GM23338 (cell line): ENCODE measurements at regions not wholly inside any gene's neighbourhood (a gene's known extent, or its start where the extent isn't known, plus 50 kb on each side); places are given as distances from the start of the nearest gene placed in this dataset.

Source experiments
- ATAC-seq: fragments of 200-7000 bp; cut with Tn5 transposase; 3 replicates; pipeline ENCODE4 v1.9.1; 2020
- DNase-seq: peaks from one replicate; pipeline ENCODE4 v3.0.0-alpha.2; 2015; ENCODE audit warnings: low spot score
- H2AFZ ChIP-seq: fragments of 200-600 bp; sonication (generic); 2 replicates; pipeline ENCODE4 v1.8.0; 2016; ENCODE audit warnings: antibody characterized with exemption, mild to moderate bottlenecking, moderate library complexity
- H3F3A ChIP-seq: fragments of 200-600 bp; sonication (generic); replicated peaks from 2 replicates; pipeline ENCODE4 v1.8.0; 2017; ENCODE audit warnings: antibody characterized with exemption, mixed run types, low read depth
- H3K27ac ChIP-seq: fragments of 200-600 bp; sonication (generic); 2 replicates; pipeline ENCODE4 v1.6.1; 2016; ENCODE audit warnings: low read depth
- H3K27me3 ChIP-seq: fragments of 200-600 bp; sonication (generic); 2 replicates; pipeline ENCODE4 v1.8.0; 2016; ENCODE audit warnings: mild to moderate bottlenecking, mixed run types, moderate library complexity; ENCODE audit not compliant: insufficient read depth
- H3K36me3 ChIP-seq: fragments of 200-600 bp; sonication (generic); 2 replicates; pipeline ENCODE4 v1.8.0; 2016; ENCODE audit warnings: mild to moderate bottlenecking; ENCODE audit not compliant: insufficient read depth
- H3K4me1 ChIP-seq: fragments of 200-600 bp; sonication (generic); 2 replicates; pipeline ENCODE4 v1.8.0; 2016; ENCODE audit warnings: mild to moderate bottlenecking, moderate library complexity; ENCODE audit not compliant: insufficient read depth
- H3K4me2 ChIP-seq: fragments of 200-600 bp; sonication (generic); 2 replicates; pipeline ENCODE4 v1.7.1; 2017; ENCODE audit warnings: mixed run types
- H3K4me3 ChIP-seq: fragments of 200-600 bp; sonication (generic); 2 replicates; pipeline ENCODE4 v1.6.1; 2016; ENCODE audit warnings: mixed run types
- H3K79me2 ChIP-seq: fragments of 200-600 bp; sonication (generic); replicated peaks from 2 replicates; pipeline ENCODE4 v1.8.0; 2017; ENCODE audit warnings: mild to moderate bottlenecking; ENCODE audit not compliant: insufficient read depth
- H3K9me2 ChIP-seq: fragments of 200-600 bp; sonication (generic); 2 replicates; pipeline ENCODE4 v1.8.0; 2017; ENCODE audit not compliant: insufficient read depth
- H4K20me1 ChIP-seq: fragments of 200-600 bp; sonication (generic); replicated peaks from 2 replicates; pipeline ENCODE4 v1.8.0; 2017; ENCODE audit warnings: mild to moderate bottlenecking; ENCODE audit not compliant: insufficient read depth
- H3K27ac Mint-ChIP-seq: 2 replicates; pipeline ENCODE4 v1.8.0; 2020; ENCODE audit warnings: inconsistent platforms, mild to moderate bottlenecking, moderate library complexity, mixed read lengths
- H3K27me3 Mint-ChIP-seq: 3 replicates; pipeline ENCODE4 v1.8.0; 2022; ENCODE audit warnings: low read depth, mild to moderate bottlenecking, moderate library complexity, mixed read lengths, inconsistent platforms; ENCODE audit not compliant: insufficient read depth, poor library complexity
- H3K36me3 Mint-ChIP-seq: 3 replicates; pipeline ENCODE4 v1.8.0; 2021; ENCODE audit warnings: low read depth, mild to moderate bottlenecking, inconsistent platforms, moderate library complexity, mixed read lengths
- H3K4me1 Mint-ChIP-seq: 3 replicates; pipeline ENCODE4 v1.8.0; 2020; ENCODE audit warnings: mild to moderate bottlenecking, inconsistent platforms, mixed read lengths
- H3K4me3 Mint-ChIP-seq: 3 replicates; pipeline ENCODE4 v1.8.0; 2021; ENCODE audit warnings: moderate library complexity, mild to moderate bottlenecking, inconsistent platforms, mixed read lengths
- H3K9me3 Mint-ChIP-seq: 3 replicates; pipeline ENCODE4 v1.8.0; 2020; ENCODE audit warnings: moderate library complexity, mild to moderate bottlenecking, inconsistent platforms, mixed read lengths
- CREB1 ChIP-seq: fragments of 250-450 bp; sonication (Bioruptor Pico); IDR thresholded peaks from 2 replicates; pipeline ENCODE4 v1.5.0; 2020; ENCODE audit warnings: low read depth, mild to moderate bottlenecking, moderate library complexity
- CTCF ChIP-seq, 2 experiments: fragments of 200-600 bp in 1 of 2; sonication (generic) in 1 of 2; conservative IDR thresholded peaks; 2 replicates each; pipeline versions ENCODE4 v1.5.1 to v1.6.1; 2016 to 2017; ENCODE audit warnings: antibody characterized with exemption in 2 of 2, low read depth in 2 of 2, mild to moderate bottlenecking in 2 of 2, moderate library complexity in 1 of 2
- ETS1 ChIP-seq: IDR thresholded peaks from 2 replicates; pipeline ENCODE4 v1.6.1; 2016; ENCODE audit warnings: antibody characterized with exemption
- EZH2 ChIP-seq: fragments of 200-600 bp; sonication (generic); IDR thresholded peaks from one replicate; pipeline ENCODE4 v1.8.0; 2017; ENCODE audit warnings: antibody characterized with exemption, mild to moderate bottlenecking, low read depth; ENCODE audit not compliant: unreplicated experiment
- EZH2phosphoT487 ChIP-seq: fragments of 200-600 bp; sonication (generic); IDR thresholded peaks from one replicate; pipeline ENCODE4 v1.8.1; 2018; ENCODE audit warnings: antibody characterized with exemption; ENCODE audit not compliant: unreplicated experiment
- JUNB ChIP-seq: IDR thresholded peaks from one replicate; pipeline ENCODE4 v1.6.1; 2016; ENCODE audit warnings: antibody characterized with exemption; ENCODE audit not compliant: unreplicated experiment
- NANOG ChIP-seq: IDR thresholded peaks from 2 replicates; pipeline ENCODE4 v1.6.1; 2016; ENCODE audit warnings: antibody characterized with exemption, borderline replicate concordance
- POLR2AphosphoS5 ChIP-seq: IDR thresholded peaks from 2 replicates; pipeline ENCODE4 v1.6.1; 2016; ENCODE audit warnings: antibody characterized with exemption, low read depth
- STAT1 ChIP-seq: IDR thresholded peaks from one replicate; pipeline ENCODE4 v1.6.1; 2016; ENCODE audit warnings: antibody characterized with exemption; ENCODE audit not compliant: unreplicated experiment
- ZNF331 ChIP-seq: fragments of 250-450 bp; sonication (Bioruptor Pico); IDR thresholded peaks from 2 replicates; pipeline ENCODE4 v1.5.0; 2020; ENCODE audit warnings: low read depth, mild to moderate bottlenecking, moderate library complexity
- ZNF462 ChIP-seq: fragments of 250-450 bp; sonication (Bioruptor Pico); IDR thresholded peaks from 2 replicates; pipeline ENCODE4 v1.5.0; 2020; ENCODE audit warnings: mild to moderate bottlenecking, moderate library complexity

- Histone ChIP-seq H3K27ac (no peak overlapping the region), H3K9me2 (no peaks in the 10 kb centered on the region), H3K4me3 (no peak overlapping the region), H3K79me2 (no peaks in the 10 kb centered on the region), H3F3A (no peaks in the 10 kb centered on the region), H3K4me1 (no peaks in the 10 kb centered on the region), H3K36me3 (no peaks in the 10 kb centered on the region), H4K20me1 (no peaks in the 10 kb centered on the region), H3K4me2 (no peak overlapping the region), H3K27me3 (no peaks in the 10 kb centered on the region), H2AFZ (no peak overlapping the region)
- Mint-ChIP-seq H3K36me3 (no peaks in the 10 kb centered on the region), H3K27ac (no peak overlapping the region), H3K4me1 (peaks cover 5% of the 10 kb centered on the region; the same call in 2 of the 3 replicates), H3K27me3 (peaks cover 3% of the 10 kb centered on the region), H3K9me3 (no peaks in the 10 kb centered on the region; the same call in 2 of the 3 replicates), H3K4me3 (no peak overlapping the region)
- TF ChIP-seq POLR2AphosphoS5 (no peak), ZNF331 (no peak)
- no peak for ATAC-seq
- no peak for DNase-seq
Observed at GRCh38 chr10:44763331-44763730, 147.8 kb upstream of the TMEM72 start.

- ATAC-seq (no peak), DNase-seq (no peak)
- Mint-ChIP-seq H3K4me3 (no peak overlapping the region), H3K4me1 (no peaks in the 10 kb centered on the region), H3K9me3 (no peaks in the 10 kb centered on the region; the same call in 2 of the 3 replicates), H3K27ac (no peak overlapping the region), H3K27me3 (peaks cover 3% of the 10 kb centered on the region), H3K36me3 (no peaks in the 10 kb centered on the region)
- no peaks in the 10 kb centered on the region for H3K79me2 ChIP-seq
- H3K36me3 ChIP-seq = no peaks in the 10 kb centered on the region
- H3K4me2 ChIP-seq = no peak overlapping the region
- no peak overlapping the region for H2AFZ ChIP-seq
- no peak overlapping the region for H3K27ac ChIP-seq
- H3F3A ChIP-seq = no peaks in the 10 kb centered on the region
- no peaks in the 10 kb centered on the region for H3K27me3 ChIP-seq
- H3K9me2 ChIP-seq = no peaks in the 10 kb centered on the region
- no peaks in the 10 kb centered on the region for H4K20me1 ChIP-seq
- H3K4me1 ChIP-seq = no peaks in the 10 kb centered on the region
- no peak overlapping the region for H3K4me3 ChIP-seq
- no peak for TF ChIP-seq ETS1
- no peak for TF ChIP-seq ZNF462 (CRISPR knock-in tag)
- TF ChIP-seq EZH2phosphoT487 = no peak
- no peak for TF ChIP-seq CTCF (conservative IDR thresholded peaks at IDR 0.05; ENCODE audit: low read depth in 2 of 2)
- TF ChIP-seq STAT1 = no peak
- TF ChIP-seq ZNF331 = no peak
- TF ChIP-seq POLR2AphosphoS5 = no peak
- TF ChIP-seq JUNB = no peak
- TF ChIP-seq CREB1 (CRISPR knock-in tag) = no peak
- no peak for TF ChIP-seq EZH2
- TF ChIP-seq NANOG = no peak
Observed at GRCh38 chr10:44765299-44765698, 145.8 kb upstream of the TMEM72 start.
